Smooth muscle cell (in vitro differentiated cells): ENCODE measurements at regions not wholly inside any gene's neighbourhood (a gene's known extent, or its start where the extent isn't known, plus 50 kb on each side); places are given as distances from the start of the nearest gene placed in this dataset.

Experiments used
- DNase-seq: peaks from one replicate; lab custom pipeline; 2025; ENCODE audit not compliant: unreplicated experiment; lab: John Stamatoyannopoulos, UW
- H2AFZ ChIP-seq: fragments of 200-600 bp; sonication (generic); 2 replicates; pipeline ENCODE4 v1.6.0; 2016; ENCODE audit warnings: antibody characterized with exemption, low read depth, mild to moderate bottlenecking
- H3F3A ChIP-seq: fragments of 200-600 bp; sonication (generic); 2 replicates; pipeline ENCODE4 v1.6.0; 2017; ENCODE audit warnings: antibody characterized with exemption, low read depth
- H3K27ac ChIP-seq: fragments of 200-600 bp; sonication (generic); 2 replicates; pipeline ENCODE4 v1.5.1; 2016; ENCODE audit warnings: low read depth, mild to moderate bottlenecking
- H3K27me3 ChIP-seq: fragments of 200-600 bp; sonication (generic); 2 replicates; pipeline ENCODE4 v1.6.1; 2016; ENCODE audit warnings: low read depth, mild to moderate bottlenecking
- H3K36me3 ChIP-seq: fragments of 200-600 bp; sonication (generic); 2 replicates; pipeline ENCODE4 v1.5.1; 2016; ENCODE audit warnings: low read depth
- H3K4me1 ChIP-seq: fragments of 200-600 bp; sonication (generic); 2 replicates; pipeline ENCODE4 v1.5.1; 2016; ENCODE audit warnings: low read depth
- H3K4me2 ChIP-seq: fragments of 200-600 bp; sonication (generic); 2 replicates; pipeline ENCODE4 v1.6.0; 2016; ENCODE audit warnings: mild to moderate bottlenecking
- H3K4me3 ChIP-seq: fragments of 200-600 bp; sonication (generic); 2 replicates; pipeline ENCODE4 v1.5.1; 2016; ENCODE audit warnings: mild to moderate bottlenecking
- H3K79me2 ChIP-seq: fragments of 200-600 bp; sonication (generic); 2 replicates; pipeline ENCODE4 v1.6.0; 2016; ENCODE audit warnings: low read depth, mild to moderate bottlenecking
- H3K9ac ChIP-seq: fragments of 200-600 bp; sonication (generic); 2 replicates; pipeline ENCODE4 v1.6.0; 2016; ENCODE audit warnings: low read depth
- H3K9me3 ChIP-seq: fragments of 200-600 bp; sonication (generic); replicated peaks from 2 replicates; pipeline ENCODE4 v1.5.1; 2016; ENCODE audit warnings: low read depth
- H4K20me1 ChIP-seq: fragments of 200-600 bp; sonication (generic); 2 replicates; pipeline ENCODE4 v1.6.0; 2016; ENCODE audit warnings: low read depth
- WGBS: methylation state at CpG from one replicate; pipeline ENCODE4 v1.1.7; 2016; ENCODE audit warnings: low lambda C conversion rate; 5-methylcytosine and 5-hydroxymethylcytosine counted together
- TF ChIP-seq, protein P1 (sequence below): fragments of 200-600 bp; sonication (generic); IDR thresholded peaks from 2 replicates; pipeline ENCODE4 v1.5.1; 2017; ENCODE audit warnings: borderline replicate concordance, mild to moderate bottlenecking, antibody characterized with exemption; ENCODE audit not compliant: insufficient read depth, poor library complexity, severe bottlenecking

GRCh38 chr6:17012421-17013225 is 89.2 kb upstream of the STMND1 start:
- peaks cover 18% of the 10 kb centered on the region for H3F3A ChIP-seq
- no peaks in the 10 kb centered on the region for H4K20me1 ChIP-seq
- H3K79me2 ChIP-seq = no peaks in the 10 kb centered on the region
- peak overlapping the region; percentile 86 for H3K27ac ChIP-seq
- H3K36me3 ChIP-seq = peaks cover 3% of the 10 kb centered on the region
- no peaks in the 10 kb centered on the region for H3K27me3 ChIP-seq
- 18% methylated on average over 12 of the region's 12 CpGs for WGBS
- H3K4me2 ChIP-seq = peak overlapping the region; percentile 72
- TF ChIP-seq, protein P1, sequence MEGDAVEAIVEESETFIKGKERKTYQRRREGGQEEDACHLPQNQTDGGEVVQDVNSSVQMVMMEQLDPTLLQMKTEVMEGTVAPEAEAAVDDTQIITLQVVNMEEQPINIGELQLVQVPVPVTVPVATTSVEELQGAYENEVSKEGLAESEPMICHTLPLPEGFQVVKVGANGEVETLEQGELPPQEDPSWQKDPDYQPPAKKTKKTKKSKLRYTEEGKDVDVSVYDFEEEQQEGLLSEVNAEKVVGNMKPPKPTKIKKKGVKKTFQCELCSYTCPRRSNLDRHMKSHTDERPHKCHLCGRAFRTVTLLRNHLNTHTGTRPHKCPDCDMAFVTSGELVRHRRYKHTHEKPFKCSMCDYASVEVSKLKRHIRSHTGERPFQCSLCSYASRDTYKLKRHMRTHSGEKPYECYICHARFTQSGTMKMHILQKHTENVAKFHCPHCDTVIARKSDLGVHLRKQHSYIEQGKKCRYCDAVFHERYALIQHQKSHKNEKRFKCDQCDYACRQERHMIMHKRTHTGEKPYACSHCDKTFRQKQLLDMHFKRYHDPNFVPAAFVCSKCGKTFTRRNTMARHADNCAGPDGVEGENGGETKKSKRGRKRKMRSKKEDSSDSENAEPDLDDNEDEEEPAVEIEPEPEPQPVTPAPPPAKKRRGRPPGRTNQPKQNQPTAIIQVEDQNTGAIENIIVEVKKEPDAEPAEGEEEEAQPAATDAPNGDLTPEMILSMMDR = no peak
- peak overlapping the region; percentile 53 for H3K9ac ChIP-seq
- peak overlapping the region; percentile 42 for H2AFZ ChIP-seq
- no peaks in the 10 kb centered on the region for H3K9me3 ChIP-seq
- H3K4me3 ChIP-seq = no peak overlapping the region
- peaks cover 17% of the 10 kb centered on the region for H3K4me1 ChIP-seq
- DNase-seq = no peak

GRCh38 chr6:17011985-17012384 is 89.9 kb upstream of the STMND1 start:
- peaks cover 17% of the 10 kb centered on the region for H3K4me1 ChIP-seq
- TF ChIP-seq, protein P1 = no peak
- H3K27me3 ChIP-seq = no peaks in the 10 kb centered on the region
- no peak for DNase-seq
- H3K36me3 ChIP-seq = peaks cover 5% of the 10 kb centered on the region
- H3K27ac ChIP-seq = peak overlapping the region; percentile 86
- peaks cover 18% of the 10 kb centered on the region for H3F3A ChIP-seq
- no peak overlapping the region for H3K4me3 ChIP-seq
- H4K20me1 ChIP-seq = no peaks in the 10 kb centered on the region
- peak overlapping the region; percentile 72 for H3K4me2 ChIP-seq
- H3K9me3 ChIP-seq = no peaks in the 10 kb centered on the region
- 90% methylated on average over 5 of the region's 5 CpGs for WGBS
- no peak overlapping the region for H3K9ac ChIP-seq
- H3K79me2 ChIP-seq = no peaks in the 10 kb centered on the region
- peak overlapping the region; percentile 42 for H2AFZ ChIP-seq

- DNase-seq = no peak
- peaks cover 10% of the 10 kb centered on the region for H3F3A ChIP-seq
- peaks cover 5% of the 10 kb centered on the region for H3K36me3 ChIP-seq
- H2AFZ ChIP-seq = no peak overlapping the region
- H3K9me3 ChIP-seq = no peaks in the 10 kb centered on the region
- H4K20me1 ChIP-seq = no peaks in the 10 kb centered on the region
- WGBS = 92% methylated on average over 4 of the region's 4 CpGs
- H3K4me2 ChIP-seq = no peak overlapping the region
- H3K27me3 ChIP-seq = no peaks in the 10 kb centered on the region
- H3K27ac ChIP-seq = no peak overlapping the region
- no peak overlapping the region for H3K4me3 ChIP-seq
- TF ChIP-seq, protein P1 = no peak
- H3K9ac ChIP-seq = no peak overlapping the region
- H3K4me1 ChIP-seq = peaks cover 14% of the 10 kb centered on the region
- H3K79me2 ChIP-seq = no peaks in the 10 kb centered on the region
Measured at GRCh38 chr6:17007749-17008148, 94.1 kb upstream of the STMND1 start.

GRCh38 chr6:17006543-17006942 is 95.3 kb upstream of the STMND1 start:
- H4K20me1 ChIP-seq = no peaks in the 10 kb centered on the region

More at GRCh38 chr6:17006543-17006942, 95.3 kb upstream of the STMND1 start:
- no peak overlapping the region for H3K27ac ChIP-seq
- DNase-seq = no peak
- no peaks in the 10 kb centered on the region for H3K27me3 ChIP-seq
- no peak overlapping the region for H3K4me2 ChIP-seq
- WGBS = 95% methylated on average over 4 of the region's 4 CpGs
- no peaks in the 10 kb centered on the region for H3F3A ChIP-seq
- TF ChIP-seq, protein P1 = no peak
- H3K9ac ChIP-seq = no peak overlapping the region
- H3K36me3 ChIP-seq = peaks cover 5% of the 10 kb centered on the region
- no peaks in the 10 kb centered on the region for H3K79me2 ChIP-seq
- no peaks in the 10 kb centered on the region for H3K9me3 ChIP-seq
- peaks cover 5% of the 10 kb centered on the region for H3K4me1 ChIP-seq
- H3K4me3 ChIP-seq = no peak overlapping the region
- no peak overlapping the region for H2AFZ ChIP-seq
